Neural crest cell (in vitro differentiated cells): ENCODE measurements at regions not wholly inside any gene's neighbourhood (a gene's known extent, or its start where the extent isn't known, plus 50 kb on each side); places are given as distances from the start of the nearest gene placed in this dataset.

Experiments
- DNase-seq: peaks from one replicate; pipeline ENCODE4 v3.0.0; 2021; ENCODE audit warnings: low read depth, mixed read lengths, low spot score
- H3K27ac Mint-ChIP-seq: one replicate; pipeline ENCODE4 v1.8.0; 2021; ENCODE audit warnings: mild to moderate bottlenecking, mixed read lengths; ENCODE audit not compliant: unreplicated experiment
- H3K27me3 Mint-ChIP-seq: 2 replicates; pipeline ENCODE4 v1.8.0; 2021; ENCODE audit warnings: low read depth, mild to moderate bottlenecking, mixed read lengths
- H3K36me3 Mint-ChIP-seq: 2 replicates; pipeline ENCODE4 v1.8.0; 2021; ENCODE audit warnings: low read depth, mild to moderate bottlenecking, mixed read lengths
- H3K4me1 Mint-ChIP-seq: 2 replicates; pipeline ENCODE4 v1.8.0; 2021; ENCODE audit warnings: mixed read lengths
- H3K4me3 Mint-ChIP-seq: one replicate; pipeline ENCODE4 v1.8.0; 2021; ENCODE audit warnings: mild to moderate bottlenecking, mixed read lengths
- H3K9me3 Mint-ChIP-seq: 2 replicates; pipeline ENCODE4 v1.8.0; 2021; ENCODE audit warnings: mixed read lengths
- CTCF ChIP-seq: fragments of 200-600 bp; sonication (generic); conservative IDR thresholded peaks from 2 replicates; pipeline ENCODE4 v1.5.0; 2021; ENCODE audit warnings: antibody characterized with exemption, mild to moderate bottlenecking

GRCh38 chr5:92730486-92730885 lies 850.5 kb downstream of the NR2F1-AS1 start:
- no peak for DNase-seq
- TF ChIP-seq CTCF: no peak
- no peak overlapping the region for H3K27ac Mint-ChIP-seq
- H3K4me3 Mint-ChIP-seq: no peak overlapping the region
- peaks cover 8% of the 10 kb centered on the region for H3K9me3 Mint-ChIP-seq
- H3K36me3 Mint-ChIP-seq: no peaks in the 10 kb centered on the region
- H3K4me1 Mint-ChIP-seq: no peaks in the 10 kb centered on the region
- H3K27me3 Mint-ChIP-seq: no peaks in the 10 kb centered on the region

GRCh38 chr5:92729088-92729487 lies 851.9 kb downstream of the NR2F1-AS1 start:
- H3K27me3 Mint-ChIP-seq: no peaks in the 10 kb centered on the region
- no peaks in the 10 kb centered on the region for H3K36me3 Mint-ChIP-seq
- no peak for TF ChIP-seq CTCF
- no peak overlapping the region for H3K4me3 Mint-ChIP-seq
- H3K4me1 Mint-ChIP-seq: no peaks in the 10 kb centered on the region
- H3K27ac Mint-ChIP-seq: no peak overlapping the region
- no peak for DNase-seq
- peaks cover 16% of the 10 kb centered on the region for H3K9me3 Mint-ChIP-seq

GRCh38 chr5:92715946-92716520 lies 865.0 kb downstream of the NR2F1-AS1 start:
- TF ChIP-seq CTCF: no peak
- no peaks in the 10 kb centered on the region for H3K9me3 Mint-ChIP-seq
- H3K4me1 Mint-ChIP-seq: peaks cover 10% of the 10 kb centered on the region
- no peaks in the 10 kb centered on the region for H3K27me3 Mint-ChIP-seq
- no peak overlapping the region for H3K27ac Mint-ChIP-seq
- no peak overlapping the region for H3K4me3 Mint-ChIP-seq
- H3K36me3 Mint-ChIP-seq: no peaks in the 10 kb centered on the region
- DNase-seq: no peak

- no peak for TF ChIP-seq CTCF
- no peak overlapping the region for H3K27ac Mint-ChIP-seq
- H3K27me3 Mint-ChIP-seq: no peaks in the 10 kb centered on the region
- DNase-seq: no peak
- H3K36me3 Mint-ChIP-seq: no peaks in the 10 kb centered on the region
- H3K4me3 Mint-ChIP-seq: no peak overlapping the region
- H3K9me3 Mint-ChIP-seq: no peaks in the 10 kb centered on the region
- peaks cover 10% of the 10 kb centered on the region for H3K4me1 Mint-ChIP-seq
Observed at GRCh38 chr5:92713826-92714225, 867.2 kb downstream of the NR2F1-AS1 start.

GRCh38 chr5:92713335-92713743 lies 867.7 kb downstream of the NR2F1-AS1 start:
- Mint-ChIP-seq H3K4me3 (no peak overlapping the region), H3K27me3 (no peaks in the 10 kb centered on the region), H3K4me1 (peaks cover 10% of the 10 kb centered on the region), H3K27ac (no peak overlapping the region), H3K36me3 (no peaks in the 10 kb centered on the region), H3K9me3 (no peaks in the 10 kb centered on the region)
- no peak for DNase-seq
- no peak for TF ChIP-seq CTCF
